ENCODE measurements at regions not wholly inside any gene's neighbourhood (a gene's known extent, or its start where the extent isn't known, plus 50 kb on each side); places are given as distances from the start of the nearest gene placed in this dataset.
A peak's percentile ranks its signal among the peaks of the same experiment; 100 is the strongest.

GRCh38 chr13:72585254-72585653 lies 142.2 kb downstream of the MZT1 start:
- TF ChIP-seq CTCF (conservative IDR thresholded peaks at IDR 0.05) = no peak
- H3K27ac ChIP-seq = no peak overlapping the region

- TF ChIP-seq CTCF (conservative IDR thresholded peaks at IDR 0.05) = no peak
- no peak overlapping the region for H3K27ac ChIP-seq
Observed at GRCh38 chr13:72571191-72571590, 156.2 kb downstream of the MZT1 start.

GRCh38 chr13:72570019-72570418 lies 157.4 kb downstream of the MZT1 start:
- no peak for TF ChIP-seq CTCF (conservative IDR thresholded peaks at IDR 0.05)
- H3K27ac ChIP-seq = no peak overlapping the region

GRCh38 chr13:72567566-72567965 lies 159.9 kb downstream of the MZT1 start:
- no peak for TF ChIP-seq CTCF (conservative IDR thresholded peaks at IDR 0.05)
- H3K27ac ChIP-seq = no peak overlapping the region

- no peak overlapping the region for H3K27ac ChIP-seq
- TF ChIP-seq CTCF (conservative IDR thresholded peaks at IDR 0.05) = no peak
Observed at GRCh38 chr13:72566526-72566925, 160.9 kb downstream of the MZT1 start.

GRCh38 chr13:72565893-72566292 lies 161.5 kb downstream of the MZT1 start:
- H3K27ac ChIP-seq = no peak overlapping the region
- TF ChIP-seq CTCF (conservative IDR thresholded peaks at IDR 0.05) = peak; percentile 59

- H3K27ac ChIP-seq = no peak overlapping the region
- no peak for TF ChIP-seq CTCF (conservative IDR thresholded peaks at IDR 0.05)
Observed at GRCh38 chr13:72562686-72563085, 164.7 kb downstream of the MZT1 start.

GRCh38 chr13:72561791-72562190 lies 165.6 kb downstream of the MZT1 start:
- no peak for TF ChIP-seq CTCF (conservative IDR thresholded peaks at IDR 0.05)
- no peak overlapping the region for H3K27ac ChIP-seq
